ENCODE measurements at regions not wholly inside any gene's neighbourhood (a gene's known extent, or its start where the extent isn't known, plus 50 kb on each side); places are given as distances from the start of the nearest gene placed in this dataset.

GRCh38 chr4:116401293-116401692, 684.1 kb downstream of the TRAM1L1 start:
- Histone ChIP-seq H3K9ac (ENCODE audit: low read length) (no peak overlapping the region), H3K4me1 (ENCODE audit: low read length) (no peaks in the 10 kb centered on the region), H3K9me3 (replicated peaks; ENCODE audit: insufficient read depth, low read length) (no peaks in the 10 kb centered on the region), H3K27me3 (replicated peaks; ENCODE audit: insufficient read depth, low read length) (no peaks in the 10 kb centered on the region), H3K4me3 (ENCODE audit: low read length) (no peak overlapping the region), H3K9me2 (replicated peaks; ENCODE audit: insufficient read depth, low read length) (no peaks in the 10 kb centered on the region), H3K79me2 (ENCODE audit: low read length) (no peaks in the 10 kb centered on the region), H3K27ac (ENCODE audit: low read length) (no peak overlapping the region), H3F3A (ENCODE audit: insufficient read depth, low read length) (no peaks in the 10 kb centered on the region), H4K20me1 (ENCODE audit: insufficient read depth, low read length) (no peaks in the 10 kb centered on the region), H3K4me2 (ENCODE audit: low read depth, low read length) (no peak overlapping the region), H3K36me3 (replicated peaks; ENCODE audit: insufficient read depth, low read length) (no peaks in the 10 kb centered on the region), H2AFZ (ENCODE audit: low read length) (no peak overlapping the region)
- TF ChIP-seq CTCF (IDR thresholded peaks at IDR 0.05; ENCODE audit: low read length) (no peak), EZH2phosphoT487 (IDR thresholded peaks at IDR 0.05; ENCODE audit: low read length) (no peak), EZH2 (optimal IDR thresholded peaks at IDR 0.05; ENCODE audit: low read depth, low read length) (no peak)
- no peak for DNase-seq

DNA sequence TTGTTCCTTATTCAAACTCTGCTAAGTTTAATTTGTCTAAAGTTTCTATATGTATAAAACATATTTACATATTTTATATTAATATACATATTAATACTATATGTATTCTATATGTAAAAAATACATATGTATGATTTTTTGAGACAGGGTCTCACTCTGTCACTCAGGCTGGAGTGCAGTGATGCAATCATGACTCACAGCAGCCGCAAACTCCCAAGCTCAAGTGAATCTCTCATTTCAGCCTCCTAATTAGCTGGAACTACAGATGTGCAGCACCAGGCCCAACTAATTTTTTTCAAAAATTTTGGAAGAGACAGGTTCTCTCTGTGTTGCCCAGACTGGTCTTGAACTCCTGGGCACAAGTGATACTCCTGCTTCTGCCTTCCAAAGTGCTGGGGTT, 684.9 kb downstream of the TRAM1L1 start:
- H2AFZ ChIP-seq (ENCODE audit: low read length) = no peak overlapping the region
- no peak overlapping the region for H3K9ac ChIP-seq (ENCODE audit: low read length)
- DNase-seq = no peak

GRCh38 chr4:116397714-116398113, 687.7 kb downstream of the TRAM1L1 start:
- TF ChIP-seq CTCF (IDR thresholded peaks at IDR 0.05; ENCODE audit: low read length) (no peak), EZH2 (optimal IDR thresholded peaks at IDR 0.05; ENCODE audit: low read depth, low read length) (no peak), EZH2phosphoT487 (IDR thresholded peaks at IDR 0.05; ENCODE audit: low read length) (no peak)
- Histone ChIP-seq H3K36me3 (replicated peaks; ENCODE audit: insufficient read depth, low read length) (no peaks in the 10 kb centered on the region), H4K20me1 (ENCODE audit: insufficient read depth, low read length) (no peaks in the 10 kb centered on the region), H3K9me3 (replicated peaks; ENCODE audit: insufficient read depth, low read length) (no peaks in the 10 kb centered on the region), H3K9ac (ENCODE audit: low read length) (no peak overlapping the region), H3K9me2 (replicated peaks; ENCODE audit: insufficient read depth, low read length) (no peaks in the 10 kb centered on the region), H3K4me1 (ENCODE audit: low read length) (no peaks in the 10 kb centered on the region), H3K27ac (ENCODE audit: low read length) (no peak overlapping the region), H3F3A (ENCODE audit: insufficient read depth, low read length) (no peaks in the 10 kb centered on the region), H3K4me2 (ENCODE audit: low read depth, low read length) (no peak overlapping the region), H3K79me2 (ENCODE audit: low read length) (no peaks in the 10 kb centered on the region), H3K4me3 (ENCODE audit: low read length) (no peak overlapping the region), H2AFZ (ENCODE audit: low read length) (no peak overlapping the region), H3K27me3 (replicated peaks; ENCODE audit: insufficient read depth, low read length) (no peaks in the 10 kb centered on the region)
- no peak for DNase-seq

More for the DNA sequence above, 684.9 kb downstream of the TRAM1L1 start:
- H3K9me3 ChIP-seq (replicated peaks; ENCODE audit: insufficient read depth, low read length) = no peaks in the 10 kb centered on the region
- no peaks in the 10 kb centered on the region for H3K4me1 ChIP-seq (ENCODE audit: low read length)
- H3K27ac ChIP-seq (ENCODE audit: low read length) = no peak overlapping the region
- H3K27me3 ChIP-seq (replicated peaks; ENCODE audit: insufficient read depth, low read length) = no peaks in the 10 kb centered on the region
- H3K4me2 ChIP-seq (ENCODE audit: low read depth, low read length) = no peak overlapping the region
- TF ChIP-seq CTCF (IDR thresholded peaks at IDR 0.05; ENCODE audit: low read length) = no peak
- no peak for TF ChIP-seq EZH2 (optimal IDR thresholded peaks at IDR 0.05; ENCODE audit: low read depth, low read length)
- TF ChIP-seq EZH2phosphoT487 (IDR thresholded peaks at IDR 0.05; ENCODE audit: low read length) = no peak
- no peaks in the 10 kb centered on the region for H3K36me3 ChIP-seq (replicated peaks; ENCODE audit: insufficient read depth, low read length)
- no peaks in the 10 kb centered on the region for H4K20me1 ChIP-seq (ENCODE audit: insufficient read depth, low read length)
- H3F3A ChIP-seq (ENCODE audit: insufficient read depth, low read length) = no peaks in the 10 kb centered on the region
- H3K4me3 ChIP-seq (ENCODE audit: low read length) = no peak overlapping the region
- no peaks in the 10 kb centered on the region for H3K79me2 ChIP-seq (ENCODE audit: low read length)
- no peaks in the 10 kb centered on the region for H3K9me2 ChIP-seq (replicated peaks; ENCODE audit: insufficient read depth, low read length)

All from MM.1S (cell line).